IPS-15b (cell line): ENCODE measurements at regions not wholly inside any gene's neighbourhood (a gene's known extent, or its start where the extent isn't known, plus 50 kb on each side); places are given as distances from the start of the nearest gene placed in this dataset.
"Not testable (repeated sequence)": the region's sequence is repeated elsewhere in the genome, so short reads cannot be mapped to it uniquely, and the experiment has no call there.

Experiments used
- H3K27me3 ChIP-seq: one replicate; pipeline ENCODE4 v1.6.1; 2013; ENCODE audit warnings: low read length; ENCODE audit not compliant: control insufficient read depth, insufficient read depth
- H3K36me3 ChIP-seq: one replicate; pipeline ENCODE4 v1.6.1; 2013; ENCODE audit warnings: low read length; ENCODE audit not compliant: control insufficient read depth, insufficient read depth
- H3K4me1 ChIP-seq: one replicate; pipeline ENCODE4 v1.6.1; 2013; ENCODE audit warnings: mild to moderate bottlenecking, low read length; ENCODE audit not compliant: control insufficient read depth, insufficient read depth
- H3K4me3 ChIP-seq: one replicate; pipeline ENCODE4 v1.5.1; 2013; ENCODE audit warnings: low read depth, low read length
- H3K9ac ChIP-seq: one replicate; pipeline ENCODE4 v1.6.1; 2013; ENCODE audit warnings: low read depth, mild to moderate bottlenecking, low read length
- H3K9me3 ChIP-seq: one replicate; pipeline ENCODE4 v1.6.1; 2013; ENCODE audit warnings: mild to moderate bottlenecking, low read length; ENCODE audit not compliant: control insufficient read depth, insufficient read depth

DNA sequence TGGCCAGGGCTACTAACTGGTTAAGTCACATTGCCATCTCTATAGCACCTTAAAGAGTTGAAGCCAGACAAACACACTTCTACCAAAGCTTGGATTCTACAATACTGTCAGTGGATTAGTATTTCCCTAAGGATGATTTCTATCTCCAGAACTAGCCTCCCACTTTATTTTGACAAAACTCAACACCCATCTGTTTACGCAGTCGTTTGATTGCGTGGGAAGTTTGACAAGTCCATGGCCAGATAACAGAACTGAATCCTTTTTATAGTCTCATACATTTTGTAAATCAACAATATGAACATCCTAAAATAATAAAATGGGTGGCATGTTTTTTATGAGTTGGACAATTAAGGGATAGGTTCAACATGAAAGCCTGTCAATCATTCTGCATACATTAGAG, 212.7 kb downstream of the ALG10B start:
- H3K4me1 ChIP-seq, H3K9ac ChIP-seq, H3K4me3 ChIP-seq, H3K9me3 ChIP-seq, H3K36me3 ChIP-seq, H3K27me3 ChIP-seq: not testable (repeated sequence)

DNA sequence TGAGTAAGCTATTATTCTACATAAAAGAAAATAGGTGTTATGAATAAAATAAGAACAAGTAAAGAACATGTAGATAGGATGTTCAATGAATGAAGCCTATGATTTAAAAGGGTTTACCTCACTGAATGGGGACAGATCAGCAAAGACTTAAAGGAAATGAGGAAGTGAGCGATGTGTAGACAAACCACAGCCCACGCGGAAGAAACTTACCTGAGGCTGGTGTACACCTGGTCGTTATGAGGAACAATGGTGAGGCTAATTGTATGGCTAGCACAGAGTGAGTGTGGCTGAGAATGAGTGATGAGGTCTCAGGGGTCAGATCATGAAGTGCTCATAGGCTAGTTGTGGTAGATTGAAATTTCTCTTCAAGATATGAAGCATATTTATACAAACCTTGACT, 221.7 kb downstream of the ALG10B start:
- Histone ChIP-seq H3K9ac (no peak overlapping the region), H3K4me3 (no peak overlapping the region), H3K27me3 (no peaks in the 10 kb centered on the region), H3K4me1 (peaks cover 4% of the 10 kb centered on the region), H3K36me3 (no peaks in the 10 kb centered on the region), H3K9me3 (no peaks in the 10 kb centered on the region)

DNA sequence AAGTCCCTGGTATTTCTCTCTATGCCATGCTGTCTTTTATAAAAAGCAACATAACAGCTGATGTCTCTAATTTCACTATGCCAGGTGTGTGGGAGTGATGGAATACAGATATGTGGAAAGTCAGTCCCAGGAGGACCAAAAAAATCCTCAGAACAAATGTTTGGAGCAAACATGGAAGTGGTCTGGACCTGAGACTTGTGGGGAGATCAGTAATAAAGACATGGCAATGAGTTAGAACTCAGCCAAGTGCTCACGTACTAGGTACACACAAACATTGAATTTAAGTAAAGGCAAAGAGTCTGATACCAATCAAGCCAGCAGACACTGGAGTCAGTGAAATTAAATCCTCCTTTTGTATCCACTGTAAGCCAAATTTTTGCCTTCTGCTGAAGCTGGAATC, 223.6 kb downstream of the ALG10B start:
- Histone ChIP-seq H3K36me3 (no peaks in the 10 kb centered on the region), H3K27me3 (no peaks in the 10 kb centered on the region), H3K4me3 (no peak overlapping the region), H3K4me1 (peaks cover 4% of the 10 kb centered on the region), H3K9me3 (no peaks in the 10 kb centered on the region), H3K9ac (no peak overlapping the region)

DNA sequence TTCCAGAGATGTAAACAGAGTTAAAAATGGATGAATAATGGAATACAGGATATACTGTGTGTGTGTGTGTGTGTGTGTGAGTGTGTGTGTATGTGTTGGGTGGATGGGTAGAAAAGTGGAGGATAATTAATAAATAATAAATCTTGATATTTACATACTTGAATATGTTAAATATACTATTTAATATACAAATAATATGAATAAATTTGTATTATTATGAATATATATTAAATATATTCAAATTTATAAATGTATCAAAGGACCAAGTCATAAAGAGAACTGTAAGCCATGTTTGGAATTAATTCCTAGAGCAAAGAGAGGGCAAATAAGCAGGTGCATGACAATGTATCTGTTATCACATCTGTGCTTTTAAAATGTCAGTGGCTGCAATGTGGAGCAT, 225.3 kb downstream of the ALG10B start:
- no peaks in the 10 kb centered on the region for H3K9me3 ChIP-seq
- H3K4me3 ChIP-seq: no peak overlapping the region
- no peaks in the 10 kb centered on the region for H3K36me3 ChIP-seq
- H3K27me3 ChIP-seq: no peaks in the 10 kb centered on the region
- peaks cover 4% of the 10 kb centered on the region for H3K4me1 ChIP-seq
- H3K9ac ChIP-seq: no peak overlapping the region

GRCh38 chr12:38543151-38543550, 226.6 kb downstream of the ALG10B start:
- Histone ChIP-seq H3K27me3 (no peaks in the 10 kb centered on the region), H3K36me3 (no peaks in the 10 kb centered on the region), H3K4me3 (no peak overlapping the region), H3K9ac (no peak overlapping the region), H3K9me3 (no peaks in the 10 kb centered on the region), H3K4me1 (peaks cover 4% of the 10 kb centered on the region)

DNA sequence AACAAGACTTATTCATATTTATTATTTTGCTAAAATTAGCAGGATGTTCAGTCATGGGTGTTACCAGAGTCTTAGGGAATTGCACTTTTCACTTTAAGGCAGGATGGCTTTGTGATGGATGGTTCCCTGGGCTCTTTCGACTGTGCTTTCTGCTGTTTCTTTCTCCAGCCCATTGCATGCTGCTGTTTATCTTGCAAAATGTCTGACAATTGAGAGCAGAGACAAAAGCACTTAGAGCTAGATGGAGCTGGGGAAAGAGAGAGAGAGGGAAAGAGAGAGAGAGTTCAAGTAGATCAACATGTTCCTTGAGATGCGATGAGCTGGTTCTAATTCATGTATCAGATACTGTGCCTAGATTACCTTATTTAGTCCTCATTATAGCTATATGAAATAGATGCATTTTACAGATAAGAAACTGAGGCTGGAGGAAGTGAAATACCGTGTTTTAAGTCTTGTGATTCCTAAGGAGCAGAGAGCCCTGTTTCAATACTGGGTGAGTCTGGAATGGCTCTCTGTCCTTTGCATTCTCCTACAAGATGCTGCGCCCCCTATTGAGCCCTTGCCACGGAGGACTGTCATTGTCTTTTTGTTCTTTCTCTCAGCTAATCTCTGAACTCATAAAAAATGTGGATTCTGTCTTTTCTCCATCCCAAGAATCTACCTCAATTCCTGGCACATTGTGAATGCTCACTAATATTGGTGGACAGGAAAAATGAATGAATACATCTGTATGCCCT, 227.9 kb downstream of the ALG10B start:
- Histone ChIP-seq H3K36me3 (no peaks in the 10 kb centered on the region), H3K27me3 (no peaks in the 10 kb centered on the region), H3K9me3 (no peaks in the 10 kb centered on the region), H3K4me3 (no peak overlapping the region), H3K4me1 (peaks cover 4% of the 10 kb centered on the region), H3K9ac (no peak overlapping the region)

- H3K27me3 ChIP-seq: no peaks in the 10 kb centered on the region
- no peak overlapping the region for H3K9ac ChIP-seq
- H3K9me3 ChIP-seq: no peaks in the 10 kb centered on the region
- no peak overlapping the region for H3K4me3 ChIP-seq
- peaks cover 2% of the 10 kb centered on the region for H3K4me1 ChIP-seq
- no peaks in the 10 kb centered on the region for H3K36me3 ChIP-seq
Observed at GRCh38 chr12:38547586-38547985, 231.0 kb downstream of the ALG10B start.

GRCh38 chr12:38555620-38556591, 239.3 kb downstream of the ALG10B start:
- H3K4me3 ChIP-seq: no peak overlapping the region
- H3K4me1 ChIP-seq: no peaks in the 10 kb centered on the region
- no peaks in the 10 kb centered on the region for H3K36me3 ChIP-seq
- H3K27me3 ChIP-seq: no peaks in the 10 kb centered on the region
- H3K9me3 ChIP-seq: no peaks in the 10 kb centered on the region
- H3K9ac ChIP-seq: no peak overlapping the region

GRCh38 chr12:38556647-38557046, 240.1 kb downstream of the ALG10B start:
- no peaks in the 10 kb centered on the region for H3K4me1 ChIP-seq
- no peaks in the 10 kb centered on the region for H3K9me3 ChIP-seq
- no peak overlapping the region for H3K4me3 ChIP-seq
- H3K36me3 ChIP-seq: no peaks in the 10 kb centered on the region
- H3K9ac ChIP-seq: no peak overlapping the region
- H3K27me3 ChIP-seq: no peaks in the 10 kb centered on the region

GRCh38 chr12:38585086-38585485, 268.5 kb downstream of the ALG10B start:
- Histone ChIP-seq H3K36me3 (no peaks in the 10 kb centered on the region), H3K4me3 (no peak overlapping the region), H3K27me3 (no peaks in the 10 kb centered on the region), H3K4me1 (no peaks in the 10 kb centered on the region), H3K9me3 (no peaks in the 10 kb centered on the region), H3K9ac (no peak overlapping the region)

- no peaks in the 10 kb centered on the region for H3K36me3 ChIP-seq
- H3K4me1 ChIP-seq: no peaks in the 10 kb centered on the region
- no peak overlapping the region for H3K4me3 ChIP-seq
- no peaks in the 10 kb centered on the region for H3K27me3 ChIP-seq
- H3K9me3 ChIP-seq: no peaks in the 10 kb centered on the region
- H3K9ac ChIP-seq: no peak overlapping the region
Observed at GRCh38 chr12:38586789-38587188, 270.2 kb downstream of the ALG10B start.

- H3K4me1 ChIP-seq: no peaks in the 10 kb centered on the region
- no peaks in the 10 kb centered on the region for H3K36me3 ChIP-seq
- H3K9me3 ChIP-seq: no peaks in the 10 kb centered on the region
- no peak overlapping the region for H3K9ac ChIP-seq
- no peak overlapping the region for H3K4me3 ChIP-seq
- no peaks in the 10 kb centered on the region for H3K27me3 ChIP-seq
Observed at GRCh38 chr12:38587594-38587993, 271.0 kb downstream of the ALG10B start.
